Fibroblast of skin of left quadriceps (primary cell): ENCODE measurements at regions not wholly inside any gene's neighbourhood (a gene's known extent, or its start where the extent isn't known, plus 50 kb on each side); places are given as distances from the start of the nearest gene placed in this dataset.
A peak's percentile ranks its signal among the peaks of the same experiment; 100 is the strongest.

Experiments used
- DNase-seq, 2 experiments: peaks; one replicate each; pipeline ENCODE4 v3.0.0-alpha.2; 2013; ENCODE audit warnings: low read depth in 2 of 2

- DNase-seq, result no peak
Observed at GRCh38 chr20:20887593-20888265, 175.3 kb upstream of the RALGAPA2 start.

- DNase-seq, result no peak
Observed at GRCh38 chr20:20881808-20882207, 169.4 kb upstream of the RALGAPA2 start.

GRCh38 chr20:20877079-20877478 lies 164.6 kb upstream of the RALGAPA2 start:
- no peak for DNase-seq

DNA sequence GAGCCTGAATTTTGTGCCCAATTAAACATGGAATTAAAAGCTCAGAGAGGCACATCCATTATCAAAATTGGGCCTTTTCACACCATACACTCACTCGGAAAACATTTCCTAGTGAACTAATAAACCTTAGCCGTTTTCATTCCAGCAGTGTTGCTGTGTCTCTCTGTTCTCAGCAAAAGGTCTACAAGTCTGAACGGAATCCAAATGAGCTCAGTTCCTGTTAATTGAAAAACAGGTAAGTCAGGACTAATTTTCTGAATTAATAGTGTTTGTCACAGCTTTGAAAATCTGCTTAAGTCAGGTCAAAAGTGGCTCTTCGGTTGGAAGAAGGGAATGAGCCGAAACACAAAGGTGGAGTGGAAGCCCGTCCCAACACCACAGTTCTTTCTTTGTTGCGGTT lies 163.3 kb upstream of the RALGAPA2 start:
- DNase-seq, result no peak

- DNase-seq, result no peak
Observed at GRCh38 chr20:20872428-20872827, 160.0 kb upstream of the RALGAPA2 start.

GRCh38 chr20:20869161-20869775 lies 156.8 kb upstream of the RALGAPA2 start:
- DNase-seq, result no peak

DNA sequence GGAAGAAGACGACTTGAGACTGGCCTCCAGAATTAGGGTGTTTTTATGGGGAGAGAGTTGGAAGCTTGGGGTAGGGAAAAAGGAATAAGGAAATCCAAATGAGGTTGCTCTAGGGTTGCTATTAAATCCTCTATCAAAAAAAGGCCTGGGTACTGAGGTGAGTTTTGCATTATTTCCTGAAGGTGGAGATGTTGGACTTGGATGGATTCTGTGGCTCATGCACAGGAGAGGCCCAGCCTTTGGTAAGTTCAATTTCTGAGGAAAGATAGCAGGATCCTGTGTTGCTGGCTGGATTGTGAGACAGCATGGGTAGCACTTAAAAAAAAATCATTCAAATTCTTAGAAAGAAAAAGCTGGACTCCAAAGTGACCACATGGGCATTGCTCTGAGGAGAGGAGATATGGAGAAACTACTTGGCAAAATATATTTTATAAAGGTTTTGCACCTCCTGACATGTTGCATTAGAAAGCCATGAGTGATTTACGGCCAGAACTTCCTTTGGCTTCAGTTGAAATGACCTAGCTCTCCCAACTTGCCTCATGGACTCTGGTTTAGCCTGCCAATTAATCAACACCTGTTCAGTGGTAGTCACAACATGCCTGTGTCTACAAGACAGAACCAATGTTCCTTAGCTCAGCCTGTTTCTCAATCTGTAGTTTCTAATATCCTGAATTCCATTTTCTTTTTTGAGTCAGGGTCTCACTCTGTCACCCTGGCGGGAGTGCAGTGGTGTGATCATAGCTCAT lies 152.1 kb upstream of the RALGAPA2 start:
- no peak for DNase-seq

DNA sequence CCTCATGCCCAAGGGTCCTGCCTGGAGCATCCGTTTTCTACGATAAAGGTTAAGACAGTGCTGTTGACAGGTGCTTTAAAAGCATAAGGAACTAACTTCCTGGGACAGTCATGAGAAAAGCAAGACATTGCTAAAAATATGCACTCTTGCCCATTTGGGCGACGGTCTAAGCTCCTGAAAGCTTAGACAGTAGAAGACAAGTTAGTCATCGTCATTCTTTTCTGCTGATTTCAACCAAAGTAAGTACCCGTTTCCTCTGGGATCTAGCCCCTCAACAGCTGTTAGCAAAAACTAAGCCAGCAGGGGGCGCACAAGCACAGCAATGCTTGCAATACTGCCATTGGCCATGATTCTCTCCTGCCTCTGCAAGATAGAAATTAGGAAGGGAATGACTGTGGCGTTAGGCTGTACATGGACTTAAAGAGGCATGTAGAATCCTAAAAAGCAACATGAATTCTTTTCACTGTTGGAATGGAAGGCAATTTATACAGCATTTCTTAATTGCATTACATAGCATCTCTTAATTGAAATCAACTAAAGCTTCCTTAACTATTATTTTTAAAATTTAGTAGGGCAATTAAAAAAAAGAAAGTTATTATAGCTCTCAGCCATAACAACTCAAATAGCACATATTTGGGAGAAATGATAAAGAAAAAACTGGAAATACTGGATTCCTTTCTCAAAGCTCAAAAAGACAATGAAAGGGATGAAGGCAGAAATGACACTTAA lies 147.8 kb upstream of the RALGAPA2 start:
- DNase-seq, result peak; percentile 47 to 53

- no peak for DNase-seq
Observed at GRCh38 chr20:20859510-20859909, 147.1 kb upstream of the RALGAPA2 start.

- no peak for DNase-seq
Observed at GRCh38 chr20:20856956-20857355, 144.5 kb upstream of the RALGAPA2 start.

- DNase-seq, result no peak
Observed at GRCh38 chr20:20856306-20856705, 143.9 kb upstream of the RALGAPA2 start.

GRCh38 chr20:20851385-20851784 lies 138.9 kb upstream of the RALGAPA2 start:
- no peak for DNase-seq

- DNase-seq, result no peak
Observed at GRCh38 chr20:20850407-20850806, 138.0 kb upstream of the RALGAPA2 start.

GRCh38 chr20:20849161-20849560 lies 136.7 kb upstream of the RALGAPA2 start:
- no peak for DNase-seq

DNA sequence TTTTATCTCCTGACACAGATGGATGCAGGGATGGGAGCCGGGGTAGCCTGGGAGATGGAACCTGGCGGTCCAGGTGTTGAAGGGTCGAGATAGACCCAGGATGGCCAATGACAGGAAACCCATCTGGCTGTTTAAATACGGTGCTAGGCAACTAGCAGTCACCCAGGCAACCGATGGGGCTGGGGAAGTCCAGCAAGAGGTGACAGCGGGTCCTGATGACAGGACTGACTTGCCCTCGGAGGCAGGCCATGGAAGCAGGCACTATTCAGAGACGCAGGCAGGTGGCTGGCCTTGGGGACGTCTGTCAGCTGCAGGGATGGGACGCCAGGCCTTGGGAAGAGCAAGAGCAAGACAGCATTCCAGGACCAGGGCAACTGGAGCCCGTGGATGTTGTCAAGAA lies 135.4 kb upstream of the RALGAPA2 start:
- DNase-seq, result no peak

- DNase-seq, result no peak
Observed at GRCh38 chr20:20843982-20844381, 131.5 kb upstream of the RALGAPA2 start.

GRCh38 chr20:20839771-20840170 lies 127.3 kb upstream of the RALGAPA2 start:
- no peak for DNase-seq

GRCh38 chr20:20837574-20838021 lies 125.2 kb upstream of the RALGAPA2 start:
- DNase-seq, result peak; percentile 9

GRCh38 chr20:20836836-20837235 lies 124.4 kb upstream of the RALGAPA2 start:
- DNase-seq, result no peak

GRCh38 chr20:20835897-20836296 lies 123.5 kb upstream of the RALGAPA2 start:
- DNase-seq, result no peak

DNA sequence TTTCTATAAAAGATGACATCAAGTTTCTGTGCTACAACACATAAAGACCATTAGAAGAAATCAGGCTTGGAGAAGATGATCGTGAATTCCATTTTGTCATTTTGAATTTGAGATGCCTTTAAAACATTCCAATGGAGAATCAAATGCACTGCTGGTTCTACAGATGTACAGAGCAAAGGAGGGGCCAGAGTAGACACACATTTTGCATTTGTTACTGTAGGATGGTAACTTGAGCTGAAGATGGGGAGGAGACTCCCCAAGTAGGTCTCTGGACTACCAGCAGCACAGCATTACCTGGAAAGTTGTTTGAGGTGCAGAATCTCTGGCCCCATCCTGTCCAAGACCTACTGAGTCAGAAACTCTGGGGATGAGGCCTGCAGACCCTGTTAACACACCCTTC lies 121.6 kb upstream of the RALGAPA2 start:
- DNase-seq, result no peak

DNA sequence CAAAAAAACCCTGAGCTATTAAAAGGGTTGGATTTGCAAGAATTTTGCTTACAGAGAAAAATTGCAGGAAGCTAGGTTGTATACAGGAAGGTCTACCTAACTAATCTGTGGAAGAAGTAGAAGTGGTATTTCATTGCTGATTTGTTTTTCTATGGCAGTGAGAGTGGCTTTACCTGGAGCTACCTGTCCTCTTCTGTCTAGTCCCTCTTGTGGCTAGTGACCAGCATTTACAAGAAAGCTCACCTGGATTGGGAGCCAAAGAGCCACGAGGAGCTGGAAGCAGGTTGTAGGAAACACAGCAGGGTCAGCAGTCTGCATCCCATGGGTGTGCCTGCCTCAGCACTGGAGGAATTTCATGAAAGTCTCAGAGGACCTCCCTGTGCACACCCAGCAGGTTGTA lies 120.3 kb upstream of the RALGAPA2 start:
- no peak for DNase-seq
